Choroid plexus epithelial cell (primary cell): ENCODE measurements at regions not wholly inside any gene's neighbourhood (a gene's known extent, or its start where the extent isn't known, plus 50 kb on each side); places are given as distances from the start of the nearest gene placed in this dataset.

ENCODE experiments used
- DNase-seq: peaks from one replicate; pipeline ENCODE4 v3.0.0-alpha.2; 2010; ENCODE audit warnings: low read depth
- H3K4me3 ChIP-seq: 2 replicates; pipeline ENCODE4 v1.5.1; 2011; ENCODE audit warnings: low read depth, mild to moderate bottlenecking, control low read depth, low read length, moderate library complexity
- CTCF ChIP-seq: conservative IDR thresholded peaks from 2 replicates; pipeline ENCODE4 v1.5.1; 2011; ENCODE audit warnings: low read depth, mild to moderate bottlenecking, control low read depth, inconsistent platforms, low read length, moderate library complexity

DNA sequence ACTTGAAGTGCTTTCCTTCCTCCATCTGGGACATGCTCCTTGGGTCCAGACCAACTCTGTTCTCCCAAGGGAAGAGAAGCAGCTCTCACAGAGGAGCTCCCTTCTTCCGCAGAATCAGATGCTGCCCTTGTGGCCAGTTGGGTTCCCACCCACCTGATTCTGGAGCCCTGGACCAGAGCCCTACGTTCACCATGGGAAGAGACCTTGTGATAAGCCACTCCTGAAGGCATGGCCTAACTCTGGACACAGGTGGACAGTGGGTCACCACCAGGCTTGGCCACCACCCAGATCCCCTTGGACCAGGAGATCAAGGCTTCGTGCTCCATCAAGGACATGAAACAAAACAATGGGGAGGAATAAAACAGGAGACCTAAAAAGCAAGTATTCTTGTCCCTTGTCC lies 172.2 kb downstream of the RPLP1 start:
- no peak for DNase-seq
- TF ChIP-seq CTCF = no peak
- H3K4me3 ChIP-seq = no peak overlapping the region

- no peak for DNase-seq
- TF ChIP-seq CTCF = no peak
- no peak overlapping the region for H3K4me3 ChIP-seq
These were observed 172.7 kb downstream of the RPLP1 start for GRCh38 chr15:69625328-69625727.

DNA sequence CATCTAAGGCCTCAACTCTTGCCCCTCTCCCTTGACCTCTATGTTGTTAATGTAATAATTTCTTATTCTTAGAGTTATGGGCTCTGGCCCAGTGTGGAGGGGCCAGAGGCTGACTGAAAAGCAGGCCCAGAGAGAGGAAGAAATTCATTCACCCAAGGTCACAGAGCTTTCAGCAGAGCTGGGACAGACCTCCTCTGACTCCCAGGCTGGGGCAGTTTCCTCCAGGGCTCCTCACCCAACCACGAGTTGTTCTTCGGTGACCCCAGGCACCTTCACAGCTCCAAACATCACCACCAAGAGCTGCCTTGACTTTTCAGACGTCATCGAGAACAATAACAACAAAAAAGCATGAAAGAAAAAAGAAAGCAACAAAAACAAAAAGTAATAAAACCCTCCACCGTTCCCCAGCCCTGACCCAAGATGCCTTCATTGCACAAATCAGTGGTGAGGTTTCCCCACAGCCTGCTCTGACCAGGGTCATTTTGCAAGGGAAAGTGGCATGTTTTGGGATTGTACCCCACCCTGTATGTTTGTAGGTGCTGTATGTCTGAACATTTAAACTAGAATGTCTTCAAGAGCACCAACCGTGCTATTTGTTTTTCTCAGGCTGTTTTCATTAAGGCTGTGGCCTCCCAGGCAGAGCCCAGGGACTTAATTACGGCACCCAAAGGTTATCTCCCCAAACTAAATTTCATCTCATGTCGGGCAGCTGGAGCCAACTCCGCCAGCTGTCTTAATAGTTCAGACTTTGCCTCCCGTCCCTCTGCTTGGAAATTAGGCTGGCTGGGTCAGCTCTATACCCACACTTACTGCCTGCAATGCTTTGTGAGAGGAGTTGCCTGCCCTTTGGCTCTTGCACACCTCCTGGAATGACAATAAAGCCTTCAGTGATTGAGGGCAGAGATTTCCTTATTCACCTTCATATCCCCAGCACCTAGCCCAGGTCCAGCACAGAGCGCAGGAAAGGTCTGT lies 173.8 kb downstream of the RPLP1 start:
- TF ChIP-seq CTCF = no peak
- DNase-seq = no peak
- H3K4me3 ChIP-seq = no peak overlapping the region

DNA sequence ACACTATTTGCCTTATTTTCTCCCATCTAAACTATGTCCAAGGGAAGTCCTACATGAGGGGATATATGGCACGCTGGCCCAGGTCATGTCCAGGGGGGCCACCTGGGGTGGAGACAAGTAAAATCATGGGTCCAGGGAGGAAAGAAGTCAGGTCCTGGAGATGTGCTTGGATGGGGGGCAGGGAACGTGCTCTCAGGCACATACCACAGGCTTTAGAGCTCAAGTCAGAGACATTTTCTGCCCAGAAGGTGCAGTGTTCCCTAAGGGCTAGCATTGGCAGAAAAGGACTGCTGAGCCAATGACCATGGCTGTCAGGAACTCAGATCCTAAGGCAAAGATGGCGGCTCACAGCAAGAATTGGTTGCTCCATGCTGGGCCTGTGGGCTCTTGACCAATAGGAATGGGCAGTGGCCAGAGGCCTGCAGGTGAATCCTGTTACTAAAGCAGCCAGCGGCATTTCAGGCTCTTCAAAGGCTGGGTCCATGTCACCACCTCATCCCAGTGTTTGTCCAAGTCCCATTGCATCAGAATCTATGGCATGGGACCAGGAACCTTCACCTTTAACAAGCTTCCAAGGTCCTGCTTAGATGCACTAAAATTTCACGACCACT lies 175.0 kb downstream of the RPLP1 start:
- DNase-seq = no peak
- no peak overlapping the region for H3K4me3 ChIP-seq
- no peak for TF ChIP-seq CTCF

- TF ChIP-seq CTCF = no peak
- DNase-seq = no peak
- H3K4me3 ChIP-seq = no peak overlapping the region
These were observed 175.9 kb downstream of the RPLP1 start for GRCh38 chr15:69628256-69629093.

DNA sequence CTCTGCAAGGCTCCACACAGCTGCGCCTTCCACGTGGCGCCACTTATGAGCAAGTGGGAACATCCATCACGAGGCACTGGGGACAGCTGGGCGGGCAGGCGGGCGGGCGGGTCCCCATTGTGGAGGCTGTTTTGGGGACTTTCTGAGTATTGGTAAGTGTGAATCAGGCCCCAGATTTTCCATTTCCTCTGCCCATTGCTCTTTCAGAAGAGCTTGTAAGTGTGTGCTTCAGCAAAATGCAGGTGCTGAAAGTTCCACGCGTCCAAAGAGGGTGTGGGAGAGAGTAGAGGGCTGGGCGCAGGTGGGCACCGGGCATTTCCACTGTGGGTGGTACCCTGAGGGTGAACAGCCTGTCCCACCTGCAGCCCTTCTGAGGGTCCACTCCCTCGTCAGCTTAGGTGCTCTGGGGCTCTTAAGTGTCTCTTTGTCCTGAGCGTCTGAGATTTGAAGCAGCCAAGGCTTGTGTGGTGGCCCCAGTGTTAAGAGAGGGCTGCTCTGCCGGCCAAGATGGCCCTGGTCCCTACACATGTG lies 177.1 kb downstream of the RPLP1 start:
- no peak overlapping the region for H3K4me3 ChIP-seq
- TF ChIP-seq CTCF = no peak
- no peak for DNase-seq
